HG03103 (cell line): ENCODE measurements at regions not wholly inside any gene's neighbourhood (a gene's known extent, or its start where the extent isn't known, plus 50 kb on each side); places are given as distances from the start of the nearest gene placed in this dataset.
"Not testable (repeated sequence)": the region's sequence is repeated elsewhere in the genome, so short reads cannot be mapped to it uniquely, and the experiment has no call there.

ENCODE experiments used
- ATAC-seq: cut with Tn5 transposase; IDR thresholded peaks from one replicate; pipeline ENCODE4 v1.9.1; 2021; ENCODE audit warnings: low read depth; ENCODE audit not compliant: unreplicated experiment

DNA sequence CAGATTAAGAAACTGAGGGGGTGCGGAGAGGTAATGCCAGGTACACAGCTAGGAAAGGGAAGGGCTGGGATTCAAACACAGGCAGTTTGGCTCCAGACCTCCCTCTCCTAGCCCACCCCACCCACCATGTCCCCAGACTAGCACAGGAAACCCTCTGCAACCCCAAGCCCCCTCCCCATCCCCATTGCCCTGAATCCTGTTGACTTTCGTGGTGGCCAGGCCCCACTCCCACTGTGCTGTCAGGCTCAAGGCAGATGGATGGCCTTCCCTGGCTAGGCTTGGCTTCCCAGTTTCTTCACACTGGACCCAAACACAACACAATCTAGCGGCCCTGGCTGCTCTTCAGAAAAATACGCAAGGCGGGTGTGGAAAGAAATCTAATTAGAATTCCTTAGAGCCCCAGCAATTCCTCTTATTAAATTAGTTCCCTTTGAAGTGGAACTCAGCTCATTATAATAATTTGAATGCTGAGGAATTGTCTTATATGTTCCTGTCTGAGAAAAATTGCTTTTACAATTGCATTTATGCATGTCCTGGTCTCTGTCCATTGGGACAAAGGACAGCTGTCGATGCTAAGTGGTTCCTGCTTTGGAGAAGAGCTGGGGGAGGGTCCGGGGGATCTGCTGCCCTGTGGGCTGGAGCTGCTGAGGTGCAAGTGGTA lies 97.4 kb downstream of the SYF2 start:
- ATAC-seq: no peak

DNA sequence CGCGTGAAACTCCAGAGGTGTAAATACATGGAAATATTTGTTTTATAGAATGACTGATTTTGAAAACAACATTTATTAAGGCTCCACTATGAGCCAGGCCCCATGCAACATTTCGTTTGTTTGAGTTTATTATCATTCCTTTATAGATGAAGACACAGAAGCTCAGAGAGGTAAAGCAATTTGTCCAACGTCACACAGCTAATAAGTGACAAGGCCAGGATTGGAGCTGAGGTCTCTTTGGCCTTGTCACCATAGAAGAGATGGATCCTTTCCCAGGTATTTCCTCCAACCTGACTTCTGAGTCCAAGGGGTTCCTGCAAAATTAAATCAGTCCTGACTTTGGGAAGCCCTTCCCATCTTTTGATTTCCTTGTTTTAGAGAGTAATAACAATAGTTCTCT lies 98.0 kb downstream of the SYF2 start:
- ATAC-seq: no peak

DNA sequence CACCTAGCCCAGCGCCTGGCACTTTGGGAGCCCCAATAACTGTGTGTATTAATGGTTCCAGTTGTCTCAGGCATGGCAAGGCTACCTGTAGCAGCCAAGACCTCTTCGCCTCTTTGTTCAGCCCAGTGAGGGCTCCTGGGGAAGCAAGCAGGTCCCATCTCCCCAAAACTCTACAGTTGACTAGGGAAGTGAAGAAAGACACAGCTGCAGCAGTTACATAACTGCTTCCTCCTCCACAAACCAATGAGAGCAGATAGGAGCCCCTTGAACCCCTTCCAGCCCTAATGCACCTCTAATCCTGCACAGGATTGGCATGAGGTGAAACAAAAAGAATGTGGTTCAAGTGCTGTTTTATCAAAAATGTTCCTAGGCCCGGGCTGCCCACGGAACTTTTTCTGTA lies 100.5 kb downstream of the SYF2 start:
- no peak for ATAC-seq

DNA sequence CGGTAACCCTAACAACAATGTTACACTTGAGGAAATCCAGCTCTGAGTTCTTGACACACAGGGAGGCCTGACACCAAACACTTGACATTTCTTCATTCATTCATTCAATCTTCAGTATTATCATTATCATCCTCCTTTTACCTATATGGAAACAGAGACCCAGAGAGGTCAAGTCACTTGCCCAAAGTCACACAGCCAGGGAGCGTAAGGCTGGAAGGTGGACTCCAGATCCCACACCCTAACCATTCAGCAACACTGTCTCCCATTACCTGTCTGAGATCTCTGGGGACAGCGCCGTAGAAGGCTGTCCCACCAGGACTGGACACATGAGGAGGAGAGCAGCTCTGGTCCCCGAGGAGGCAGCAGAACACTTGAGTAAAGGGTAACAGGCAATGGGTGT lies 101.4 kb downstream of the SYF2 start:
- ATAC-seq: no peak

GRCh38 chr1:25129380-25129779 lies 102.9 kb downstream of the SYF2 start:
- ATAC-seq: no peak

DNA sequence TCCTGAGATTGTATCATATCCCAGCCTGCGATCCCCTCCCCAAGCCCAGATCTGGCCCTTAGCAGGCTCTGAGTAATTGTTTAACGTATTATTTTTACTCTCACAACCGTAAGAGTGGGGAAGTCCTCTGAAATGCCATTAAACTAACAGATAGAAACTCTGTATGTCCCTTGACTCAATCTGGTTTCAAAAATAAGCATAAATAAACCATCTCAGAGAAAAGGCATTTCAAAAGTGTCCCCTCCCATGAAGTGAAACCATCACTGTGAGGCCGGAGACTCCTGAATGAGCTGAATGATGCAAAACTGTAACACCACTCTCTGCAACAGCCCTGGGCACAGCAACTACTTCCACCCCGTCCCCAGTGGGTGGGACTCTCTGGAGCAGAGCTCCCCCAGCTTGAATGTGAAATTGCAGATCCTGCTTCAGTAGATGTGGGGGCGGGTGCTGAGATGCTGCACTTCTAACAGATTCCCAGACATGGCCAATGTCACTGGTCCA lies 104.1 kb downstream of the SYF2 start:
- no peak for ATAC-seq

- no peak for ATAC-seq
Observed at GRCh38 chr1:25126562-25126961, 105.7 kb downstream of the SYF2 start.

DNA sequence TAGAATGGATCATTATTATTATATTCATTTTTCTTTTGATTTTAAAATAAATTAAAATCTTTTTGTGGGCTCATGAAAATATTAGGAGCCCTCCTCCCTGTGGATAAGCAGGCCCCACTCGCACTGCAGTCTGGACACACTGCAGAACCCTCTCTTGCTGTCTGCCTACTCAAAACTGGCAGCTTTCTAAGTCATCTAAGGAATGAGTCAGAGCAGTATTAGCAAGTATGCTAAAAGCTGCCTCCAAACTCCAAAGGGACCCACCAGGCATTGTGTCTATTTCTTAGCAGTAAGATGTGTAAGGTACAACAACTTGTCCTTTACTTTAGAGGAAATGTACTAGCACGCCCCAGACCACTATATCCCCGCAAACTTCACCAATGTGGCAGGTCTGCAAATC lies 108.8 kb downstream of the SYF2 start:
- ATAC-seq: no peak

DNA sequence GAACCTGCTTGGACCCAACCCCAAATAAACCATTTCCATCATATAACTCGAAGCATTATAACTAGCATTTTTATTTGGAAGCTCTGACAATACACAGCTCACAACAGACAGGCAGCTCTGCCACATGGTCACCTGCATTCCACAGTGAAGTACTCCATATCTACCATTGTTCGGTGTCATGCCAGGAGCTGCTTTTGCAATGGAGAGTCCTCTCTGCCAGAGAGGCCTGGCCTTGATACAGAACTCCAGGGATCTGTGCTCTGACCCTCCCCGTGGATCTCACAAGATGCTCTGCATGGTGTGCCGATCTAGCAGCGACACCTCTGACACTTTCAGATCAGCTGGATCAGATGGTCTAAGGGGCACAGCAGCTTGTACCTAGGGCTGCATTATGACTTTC lies 109.6 kb downstream of the SYF2 start:
- ATAC-seq: no peak

- no peak for ATAC-seq
Observed at GRCh38 chr1:25120281-25120680, 112.0 kb downstream of the SYF2 start.

DNA sequence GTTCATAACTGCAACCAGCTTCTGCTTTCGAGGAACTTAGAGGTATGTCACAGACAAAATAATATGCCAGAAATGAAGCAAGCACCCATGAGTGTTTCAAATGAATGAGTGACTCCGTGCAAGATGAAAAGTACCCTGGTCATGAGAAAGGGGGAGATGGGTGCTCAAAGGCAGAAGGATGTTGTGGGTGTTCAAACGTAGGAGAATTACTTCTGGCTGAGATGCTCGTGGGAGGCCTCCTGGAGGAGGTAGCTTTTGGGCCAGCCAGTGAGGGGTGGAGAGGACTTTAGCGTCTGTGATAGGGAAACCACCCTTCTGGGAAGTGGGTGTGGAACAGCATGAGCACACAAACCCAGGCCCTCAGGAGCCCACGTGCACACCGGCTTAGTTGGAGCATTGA lies 113.8 kb downstream of the SYF2 start:
- no peak for ATAC-seq

GRCh38 chr1:25117233-25117823 lies 115.0 kb downstream of the SYF2 start:
- no peak for ATAC-seq

DNA sequence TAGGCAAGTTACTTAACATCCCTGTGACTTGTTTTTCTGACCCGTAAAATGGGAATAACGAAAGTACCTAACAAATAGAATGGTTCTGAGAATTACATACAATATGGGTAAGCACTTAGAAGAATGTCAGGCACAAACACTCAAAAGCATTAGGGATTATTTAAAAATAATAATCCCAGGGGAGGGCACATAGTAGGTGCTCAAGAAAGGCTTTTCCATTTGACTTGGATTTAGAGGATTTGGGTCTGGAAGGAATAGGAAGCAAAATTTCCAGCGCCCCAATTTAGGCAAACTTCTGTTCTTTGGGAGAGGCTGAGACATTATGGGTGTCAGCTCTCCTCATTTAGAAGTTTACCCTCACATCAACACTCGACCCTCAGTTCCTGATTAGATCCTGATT lies 115.5 kb downstream of the SYF2 start:
- no peak for ATAC-seq

DNA sequence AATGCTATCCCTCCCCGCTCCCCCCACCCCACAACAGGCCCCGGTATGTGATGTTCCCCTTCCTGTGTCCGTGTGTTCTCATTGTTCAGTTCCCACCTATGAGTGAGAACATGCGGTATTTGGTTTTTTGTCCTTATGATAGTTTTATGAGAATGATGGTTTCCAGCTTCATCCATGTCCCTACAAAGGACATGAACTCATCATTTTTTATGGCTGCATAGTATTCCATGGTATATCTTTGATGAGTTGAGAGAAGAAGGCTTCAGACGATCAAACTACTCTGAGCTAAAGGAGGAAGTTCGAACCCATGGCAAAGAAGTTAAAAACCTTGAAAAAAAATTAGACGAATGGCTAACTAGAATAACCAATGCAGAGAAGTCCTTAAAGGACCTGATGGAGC lies 116.2 kb downstream of the SYF2 start:
- not testable (repeated sequence) for ATAC-seq

DNA sequence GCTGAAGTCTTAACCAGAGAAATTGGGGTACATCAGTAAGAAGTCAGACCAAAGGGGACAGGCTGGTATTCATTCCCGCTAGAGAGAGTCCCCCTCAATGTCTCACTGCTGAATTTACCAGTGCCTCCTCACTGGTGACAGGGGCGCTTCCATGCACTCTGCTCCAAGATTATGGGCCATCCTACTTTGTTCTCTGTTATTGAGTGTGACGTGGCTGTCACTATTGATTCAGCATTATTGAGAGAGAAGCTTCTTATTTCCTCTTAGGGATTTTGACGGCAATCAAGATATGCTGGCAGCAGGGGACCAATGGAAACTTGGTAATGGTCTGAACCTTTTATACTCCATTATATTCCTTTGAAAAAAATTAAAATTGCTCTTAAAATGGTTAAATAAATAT lies 118.6 kb downstream of the SYF2 start:
- no peak for ATAC-seq

DNA sequence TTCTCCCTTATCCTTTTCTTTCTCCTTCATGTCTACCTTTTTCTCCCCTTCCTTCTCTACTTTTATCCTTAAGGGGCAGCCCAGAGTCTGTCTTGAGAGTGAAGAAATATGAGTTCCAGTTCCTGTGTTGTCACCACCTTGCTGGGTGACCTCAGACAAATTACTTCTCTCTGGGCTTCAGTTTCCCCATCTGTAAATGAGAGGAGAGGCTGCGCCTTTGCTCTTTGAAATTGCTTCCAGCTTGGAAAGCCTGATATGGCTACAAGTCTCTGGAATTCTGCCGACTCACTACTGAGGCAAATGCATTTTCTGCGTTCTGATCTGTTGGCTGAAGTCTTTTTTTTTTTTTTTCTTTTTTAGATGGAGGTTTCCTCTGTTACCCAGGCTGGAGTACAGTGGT lies 119.2 kb downstream of the SYF2 start:
- no peak for ATAC-seq

DNA sequence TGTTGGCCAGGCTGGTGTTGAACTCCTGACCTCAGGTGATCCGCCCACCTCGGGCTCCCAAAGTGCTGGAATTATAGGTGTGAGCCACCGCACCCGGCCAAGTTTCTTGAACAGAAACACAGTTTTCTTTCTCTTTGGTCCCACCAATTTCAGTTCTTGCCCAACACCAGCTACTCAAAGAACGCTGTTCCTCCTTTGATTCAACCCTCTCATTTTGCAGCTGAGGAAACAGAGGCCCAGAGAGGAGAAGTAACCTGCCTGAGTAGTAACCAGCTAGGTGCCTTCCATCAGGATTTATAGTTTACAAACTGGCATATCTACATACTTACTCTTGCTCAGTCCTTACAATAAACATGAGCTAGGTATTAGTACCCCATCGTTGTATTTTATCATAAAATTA lies 119.9 kb downstream of the SYF2 start:
- no peak for ATAC-seq

GRCh38 chr1:25111706-25112105 lies 120.6 kb downstream of the SYF2 start:
- no peak for ATAC-seq

- ATAC-seq: no peak
Observed at GRCh38 chr1:25110485-25110884, 121.8 kb downstream of the SYF2 start.

DNA sequence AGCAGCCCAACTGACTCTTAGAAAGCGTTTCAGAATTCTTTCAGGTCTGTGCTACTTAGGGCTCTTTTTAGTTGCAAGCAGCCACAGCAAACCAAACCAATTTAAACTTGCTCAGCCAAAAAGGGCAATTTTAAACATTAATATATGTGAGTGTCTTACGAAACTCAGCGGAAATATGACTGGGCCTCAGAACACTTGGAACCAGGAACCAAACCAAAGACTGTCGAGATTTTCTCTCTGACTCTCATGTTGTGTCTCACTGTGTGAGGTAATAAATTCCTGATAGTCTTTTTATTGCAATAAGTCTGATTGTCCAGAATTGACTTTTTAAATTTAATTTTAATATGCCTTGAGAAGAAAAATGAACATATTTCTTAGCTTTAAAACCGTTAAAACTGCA lies 122.3 kb downstream of the SYF2 start:
- no peak for ATAC-seq

DNA sequence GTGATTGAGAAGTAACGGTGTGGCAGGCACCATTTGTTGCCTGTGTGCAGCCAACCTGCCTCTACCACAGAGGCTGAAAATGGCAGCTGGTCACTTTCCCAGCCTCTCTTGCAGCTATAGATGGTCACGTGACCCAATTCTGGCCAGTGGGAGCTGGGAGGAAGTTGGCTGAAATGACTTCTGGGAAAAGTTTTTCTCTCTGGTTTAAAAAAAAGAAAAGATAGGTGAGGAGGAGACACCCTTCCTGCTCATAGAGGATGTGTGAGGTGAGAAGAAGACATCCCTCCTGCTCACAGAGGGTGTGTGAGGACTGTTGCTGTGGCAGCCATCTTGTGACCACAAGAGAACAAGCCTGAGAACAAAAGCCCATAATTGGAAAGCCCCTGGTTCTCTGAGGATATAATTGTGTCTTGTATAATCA lies 122.8 kb downstream of the SYF2 start:
- ATAC-seq: no peak

GRCh38 chr1:25107643-25108010 lies 124.7 kb downstream of the SYF2 start:
- no peak for ATAC-seq
